ENCODE measurements at regions not wholly inside any gene's neighbourhood (a gene's known extent, or its start where the extent isn't known, plus 50 kb on each side); places are given as distances from the start of the nearest gene placed in this dataset.

- no peak for DNase-seq
These were observed 310.7 kb upstream of the CDH4 start for GRCh38 chr20:60941379-60941778.

- no peak for DNase-seq
These were observed 304.2 kb upstream of the CDH4 start for GRCh38 chr20:60947819-60948218.

GRCh38 chr20:60948224-60948623 is 303.8 kb upstream of the CDH4 start:
- DNase-seq: no peak

- no peak for DNase-seq
These were observed 301.5 kb upstream of the CDH4 start for GRCh38 chr20:60950561-60950960.

- DNase-seq: no peak
These were observed 301.1 kb upstream of the CDH4 start for GRCh38 chr20:60950974-60951373.

- DNase-seq: no peak
These were observed 299.2 kb upstream of the CDH4 start for GRCh38 chr20:60952861-60953260.

GRCh38 chr20:60953321-60953720 is 298.7 kb upstream of the CDH4 start:
- DNase-seq: no peak

GRCh38 chr20:60955706-60956105 is 296.4 kb upstream of the CDH4 start:
- DNase-seq: no peak

GRCh38 chr20:60956194-60956593 is 295.9 kb upstream of the CDH4 start:
- DNase-seq: no peak

- no peak for DNase-seq
These were observed 294.4 kb upstream of the CDH4 start for GRCh38 chr20:60957621-60958020.

- no peak for DNase-seq
These were observed 292.1 kb upstream of the CDH4 start for GRCh38 chr20:60959971-60960370.

- DNase-seq: no peak
These were observed 291.6 kb upstream of the CDH4 start for GRCh38 chr20:60960500-60960899.

- no peak for DNase-seq
These were observed 290.5 kb upstream of the CDH4 start for GRCh38 chr20:60961551-60961950.

GRCh38 chr20:60962367-60963045 is 289.6 kb upstream of the CDH4 start:
- DNase-seq: no peak

GRCh38 chr20:60963146-60963545 is 288.9 kb upstream of the CDH4 start:
- DNase-seq: no peak

GRCh38 chr20:60964911-60965310 is 287.1 kb upstream of the CDH4 start:
- no peak for DNase-seq

GRCh38 chr20:60966031-60966430 is 286.0 kb upstream of the CDH4 start:
- DNase-seq: no peak

GRCh38 chr20:60966766-60967165 is 285.3 kb upstream of the CDH4 start:
- no peak for DNase-seq

- no peak for DNase-seq
These were observed 284.4 kb upstream of the CDH4 start for GRCh38 chr20:60967431-60968316.

GRCh38 chr20:60968853-60969720 is 283.0 kb upstream of the CDH4 start:
- DNase-seq: no peak

- DNase-seq: no peak
These were observed 281.5 kb upstream of the CDH4 start for GRCh38 chr20:60970601-60971000.

- no peak for DNase-seq
These were observed 278.0 kb upstream of the CDH4 start for GRCh38 chr20:60974022-60974421.

- DNase-seq: no peak
These were observed 277.6 kb upstream of the CDH4 start for GRCh38 chr20:60974441-60974945.
